ENCODE measurements at regions not wholly inside any gene's neighbourhood (a gene's known extent, or its start where the extent isn't known, plus 50 kb on each side); places are given as distances from the start of the nearest gene placed in this dataset.

GRCh38 chr17:62876063-62876462 is 67.9 kb upstream of the MARCHF10 start:
- no peak for TF ChIP-seq ZNF565 (CRISPR knock-in tag; conservative IDR thresholded peaks at IDR 0.05; ENCODE audit: low read depth)
- no peak for TF ChIP-seq ESRRG (CRISPR knock-in tag; IDR thresholded peaks at IDR 0.05)
- TF ChIP-seq PATZ1 (CRISPR knock-in tag; IDR thresholded peaks at IDR 0.05; ENCODE audit: borderline replicate concordance): no peak
- no peak for TF ChIP-seq TCF4 (CRISPR knock-in tag; IDR thresholded peaks at IDR 0.05; ENCODE audit: borderline replicate concordance)
- TF ChIP-seq ZNF70 (CRISPR knock-in tag; IDR thresholded peaks at IDR 0.05): no peak
- no peak for TF ChIP-seq CSDC2 (CRISPR knock-in tag; IDR thresholded peaks at IDR 0.05)
- no peak for TF ChIP-seq BACH2 (CRISPR knock-in tag; IDR thresholded peaks at IDR 0.05; ENCODE audit: borderline replicate concordance)
- no peak for TF ChIP-seq PPARA (CRISPR knock-in tag; IDR thresholded peaks at IDR 0.05; ENCODE audit: borderline replicate concordance)
- TF ChIP-seq RARB (CRISPR knock-in tag; IDR thresholded peaks at IDR 0.05): no peak
- no peak for TF ChIP-seq CSRNP3 (CRISPR knock-in tag; IDR thresholded peaks at IDR 0.05)
- no peak for TF ChIP-seq ARNTL (CRISPR knock-in tag; IDR thresholded peaks at IDR 0.05; ENCODE audit: borderline replicate concordance, low read depth)
- no peak for TF ChIP-seq ZNF8 (CRISPR knock-in tag; IDR thresholded peaks at IDR 0.05)
